Activated CD4-positive, alpha-beta T cell treated with anti-CD3 and anti-CD28 coated beads, Interleukin-2, Interleukin-4, amounts not matched to agents 100 ng/mL and 50 ng/mL, durations not matched to agents 16 hours and 8 hours (primary cell): ENCODE measurements at regions not wholly inside any gene's neighbourhood (a gene's known extent, or its start where the extent isn't known, plus 50 kb on each side); places are given as distances from the start of the nearest gene placed in this dataset.
"Not testable (repeated sequence)": the region's sequence is repeated elsewhere in the genome, so short reads cannot be mapped to it uniquely, and the experiment has no call there.

ENCODE experiments used
- DNase-seq: peaks from one replicate; pipeline ENCODE4 v3.0.0-alpha.2; 2020; ENCODE audit warnings: low spot score

DNA sequence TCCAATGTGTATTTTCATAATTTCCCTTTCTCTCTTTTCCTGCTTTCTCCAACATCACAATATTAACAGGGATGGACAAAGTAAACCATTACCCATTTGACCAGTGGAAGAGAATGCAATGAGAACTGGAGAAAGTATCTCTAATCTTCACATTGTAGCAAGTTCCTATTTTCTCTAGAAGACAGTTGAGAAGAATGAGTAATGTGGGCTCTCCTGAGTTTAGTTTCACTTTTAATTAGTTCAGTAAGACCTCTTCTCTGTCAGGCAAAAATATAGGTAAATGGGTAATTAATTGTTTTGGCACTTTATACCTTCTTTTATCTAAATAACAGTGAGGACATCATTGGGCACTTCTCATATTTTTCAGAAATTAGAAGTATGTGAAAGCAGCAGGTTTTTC is 602.0 kb downstream of the GLUD2 start:
- DNase-seq = no peak

DNA sequence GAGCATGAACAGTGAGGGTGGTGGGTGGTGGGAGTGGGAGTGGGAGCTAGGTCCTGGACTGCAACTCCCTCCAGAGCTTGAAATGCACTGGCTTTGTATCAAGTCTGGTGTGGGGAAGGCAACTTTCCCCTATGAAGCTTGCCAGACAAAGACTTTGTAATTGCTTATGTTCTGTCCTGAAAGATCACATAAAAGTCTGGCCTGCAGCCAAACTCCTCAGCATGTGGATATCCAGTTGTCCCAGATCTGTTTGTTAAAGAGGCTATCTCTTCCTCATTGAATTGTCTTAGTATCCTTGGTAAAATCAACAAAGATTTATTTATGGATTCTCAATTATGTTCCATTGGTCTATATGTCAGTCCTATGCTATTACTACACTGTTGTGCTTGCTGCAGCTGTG is 607.9 kb downstream of the GLUD2 start:
- no peak for DNase-seq

DNA sequence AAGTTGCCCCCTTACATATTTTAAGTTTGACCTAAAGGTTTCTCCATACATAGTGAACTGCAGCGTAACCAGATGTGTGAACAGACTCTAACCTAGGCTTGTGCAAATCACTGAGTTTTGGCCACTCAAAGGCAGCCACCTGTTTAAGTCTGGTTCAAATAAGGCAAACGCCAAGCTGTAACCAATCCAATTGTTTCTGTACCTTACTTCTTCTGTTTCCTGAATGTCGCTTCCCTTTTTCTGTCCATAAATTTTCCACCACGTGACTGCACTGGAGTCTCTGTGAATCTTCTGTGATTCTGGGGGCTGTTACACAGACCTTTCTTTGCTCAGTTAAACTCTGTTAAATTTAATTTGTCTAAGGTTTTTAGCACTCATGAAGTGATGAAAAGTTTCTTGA is 618.8 kb downstream of the GLUD2 start:
- DNase-seq = no peak

DNA sequence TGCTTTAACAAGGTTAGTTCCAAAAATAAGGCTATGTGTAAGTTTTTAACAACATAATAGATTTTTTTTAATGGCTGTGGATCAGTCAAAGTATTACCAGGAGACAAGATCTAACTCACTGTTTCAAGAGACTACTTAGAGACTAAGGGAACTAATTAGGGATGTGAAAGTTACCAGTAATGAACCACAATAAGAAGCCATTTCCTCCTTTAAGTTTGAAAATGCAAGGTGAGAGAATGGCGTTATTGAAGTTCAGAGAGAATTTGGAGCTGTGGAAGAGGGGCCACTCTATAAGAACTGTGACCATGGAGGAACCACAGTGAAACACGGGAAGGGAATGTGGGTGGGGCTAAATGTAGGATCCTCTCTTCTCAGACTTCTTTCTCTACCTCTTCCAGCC is 624.2 kb downstream of the GLUD2 start:
- DNase-seq = no peak

DNA sequence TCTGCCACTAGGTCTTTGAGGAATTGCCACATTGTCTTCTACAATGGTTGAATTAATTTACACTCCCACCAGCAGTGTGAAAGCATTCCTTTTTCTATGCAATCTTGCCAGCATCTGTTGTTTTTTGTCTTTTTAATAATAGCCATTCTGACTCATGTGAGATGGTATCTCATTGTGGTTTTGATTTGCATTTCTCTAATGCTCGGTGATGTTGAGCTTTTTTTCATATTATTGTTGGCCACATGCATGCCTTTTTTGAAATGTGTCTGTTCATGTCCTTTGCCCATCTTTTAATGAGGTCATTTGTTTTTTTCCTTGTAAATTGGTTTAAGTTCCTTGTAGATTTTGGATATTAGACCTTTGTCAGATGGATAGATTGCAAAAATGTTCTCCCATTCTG is 661.8 kb downstream of the GLUD2 start:
- DNase-seq = not testable (repeated sequence)

DNA sequence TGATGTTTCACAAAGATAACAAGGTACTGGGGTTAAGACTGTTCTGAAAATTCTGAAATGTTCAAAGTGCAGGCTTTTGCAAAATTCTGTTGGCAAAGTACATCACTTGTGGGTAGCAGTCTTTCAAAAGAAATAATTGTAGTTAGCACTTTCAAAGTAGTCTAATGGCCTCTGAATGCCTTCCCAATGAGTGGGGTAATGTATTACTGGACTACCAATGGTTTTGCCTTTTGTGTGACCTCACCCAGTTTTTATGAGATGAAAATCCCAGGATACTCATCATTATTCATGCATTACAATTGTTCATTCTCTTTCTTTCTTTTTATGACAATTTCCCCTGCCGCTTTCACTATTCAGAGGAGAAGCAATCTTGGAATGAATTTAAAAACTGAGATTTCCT is 686.1 kb downstream of the GLUD2 start:
- no peak for DNase-seq

DNA sequence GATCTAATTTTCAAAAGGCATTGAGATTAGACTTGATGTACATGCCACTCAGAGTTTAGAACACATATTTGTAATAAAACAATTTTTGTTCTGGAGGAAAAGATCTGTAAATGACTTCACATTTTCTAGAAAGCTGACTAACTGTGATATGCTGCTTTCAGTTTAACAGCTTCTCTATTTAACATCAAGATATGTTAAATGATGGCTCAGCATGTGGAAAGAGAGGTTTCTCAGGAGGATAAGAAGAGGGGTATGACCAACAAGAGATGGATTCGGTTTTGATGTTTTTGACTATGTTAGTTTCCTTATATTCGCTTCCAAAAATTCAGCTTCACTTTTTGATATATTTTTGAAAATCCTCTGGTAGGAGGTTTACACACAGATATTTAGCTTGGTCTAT is 698.7 kb downstream of the GLUD2 start:
- DNase-seq = no peak

DNA sequence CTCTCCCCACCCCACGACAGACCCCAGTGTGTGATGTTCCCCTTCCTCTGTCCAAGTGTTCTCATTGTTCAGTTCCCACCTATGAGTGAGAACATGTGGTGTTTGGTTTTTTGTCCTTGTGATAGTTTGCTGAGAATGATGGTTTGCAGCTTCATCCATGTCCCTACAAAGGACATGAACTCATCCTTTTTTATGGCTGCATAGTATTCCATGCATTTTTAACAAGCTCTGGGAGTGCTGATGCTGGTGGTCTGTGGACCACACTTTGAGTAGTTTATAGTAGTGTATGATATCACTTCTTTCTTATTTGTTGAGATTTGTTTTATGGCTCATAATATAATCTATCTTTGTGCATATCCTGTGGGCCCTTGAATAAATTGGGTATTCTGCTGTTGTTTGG is 706.2 kb downstream of the GLUD2 start:
- not testable (repeated sequence) for DNase-seq

DNA sequence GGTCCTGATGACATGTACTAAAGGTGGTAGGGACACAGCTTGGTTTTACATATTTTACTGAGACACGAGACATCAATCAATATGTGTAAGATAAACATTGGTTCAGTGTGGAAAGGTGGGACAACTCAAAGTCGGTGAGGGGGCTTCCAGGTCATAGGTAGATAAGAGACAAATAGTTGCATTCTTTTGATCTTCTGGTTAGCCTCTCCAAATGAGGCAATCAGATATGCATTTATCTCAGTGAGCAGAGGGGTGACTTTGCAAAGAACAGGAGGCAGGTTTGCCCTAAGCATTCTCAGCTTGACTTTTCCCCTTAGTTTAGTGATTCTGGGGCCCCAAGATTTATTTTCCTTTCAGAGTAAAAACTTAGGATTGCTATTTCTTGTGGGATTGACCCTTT is 706.9 kb downstream of the GLUD2 start:
- DNase-seq = no peak

DNA sequence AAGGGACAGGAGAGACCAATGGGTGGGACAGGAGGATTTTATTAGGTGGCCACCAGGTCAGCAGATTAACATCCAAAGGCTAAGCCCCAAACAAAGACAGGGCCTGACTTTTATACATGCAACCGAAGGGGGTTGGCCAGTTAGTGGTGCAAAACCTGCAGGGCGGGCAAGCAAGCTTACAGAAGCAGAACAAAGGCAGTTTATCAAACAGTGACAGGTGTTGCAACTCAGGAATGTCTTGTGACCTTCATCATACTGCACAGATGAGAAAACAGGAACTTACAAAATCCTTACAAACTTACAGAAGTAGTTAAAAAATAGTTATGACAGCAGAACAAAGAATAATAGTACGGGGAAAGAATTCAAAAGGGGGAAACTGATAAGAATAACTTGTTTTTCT is 708.1 kb downstream of the GLUD2 start:
- no peak for DNase-seq

DNA sequence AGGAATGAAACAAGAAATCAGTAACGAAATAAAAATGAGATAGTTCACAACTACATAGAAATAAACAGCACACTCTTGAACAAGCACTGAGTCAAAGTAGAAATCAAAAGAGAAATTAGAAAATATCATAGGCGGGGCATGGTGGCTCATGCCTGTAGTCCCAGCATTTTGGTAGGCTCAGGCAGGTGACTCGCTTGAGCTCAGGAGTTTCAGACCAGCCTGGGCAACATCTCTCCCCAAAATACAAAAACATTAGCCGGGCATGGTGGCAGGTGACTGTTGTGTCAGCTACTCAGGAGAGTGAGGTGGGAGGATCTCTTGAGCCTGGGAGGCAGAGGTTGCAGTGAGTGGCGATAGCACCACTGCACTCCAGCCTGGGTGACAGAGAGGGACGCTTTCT is 714.4 kb downstream of the GLUD2 start:
- no peak for DNase-seq

DNA sequence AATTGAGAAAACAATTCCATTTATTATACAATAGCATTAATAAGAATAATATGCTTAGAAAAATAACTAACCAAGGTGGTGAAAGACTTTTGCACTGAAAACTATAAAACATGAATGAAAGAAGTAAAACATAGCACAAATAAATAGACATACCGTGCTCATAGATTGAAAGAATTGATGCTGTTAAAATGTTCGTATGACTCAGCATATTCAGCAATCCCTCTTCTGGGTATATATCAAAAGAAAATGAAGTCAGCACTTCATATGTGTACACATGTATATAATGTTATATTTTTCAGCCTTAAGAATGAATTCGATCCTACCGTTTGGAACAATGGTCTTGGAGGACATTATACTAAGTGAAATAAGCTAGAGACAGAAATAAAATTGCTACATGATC is 716.3 kb downstream of the GLUD2 start:
- no peak for DNase-seq

DNA sequence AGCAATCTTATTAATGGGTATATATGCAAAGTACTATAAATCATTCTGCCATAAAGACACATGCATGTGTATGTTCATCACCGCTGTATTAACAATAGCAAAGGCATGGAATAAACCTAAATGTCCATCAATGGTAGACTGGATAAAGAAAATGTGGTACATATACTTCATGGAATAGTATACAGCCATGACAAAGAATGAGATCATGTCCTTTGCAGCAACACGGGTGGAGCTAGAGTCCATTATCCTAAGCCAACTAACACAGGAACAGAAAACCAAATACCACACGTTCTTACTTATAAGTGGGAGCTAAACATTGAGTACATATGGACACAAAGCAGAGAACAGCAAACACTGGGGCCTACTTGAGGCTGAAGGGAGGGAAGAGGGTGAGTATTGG is 720.8 kb downstream of the GLUD2 start:
- not testable (repeated sequence) for DNase-seq

DNA sequence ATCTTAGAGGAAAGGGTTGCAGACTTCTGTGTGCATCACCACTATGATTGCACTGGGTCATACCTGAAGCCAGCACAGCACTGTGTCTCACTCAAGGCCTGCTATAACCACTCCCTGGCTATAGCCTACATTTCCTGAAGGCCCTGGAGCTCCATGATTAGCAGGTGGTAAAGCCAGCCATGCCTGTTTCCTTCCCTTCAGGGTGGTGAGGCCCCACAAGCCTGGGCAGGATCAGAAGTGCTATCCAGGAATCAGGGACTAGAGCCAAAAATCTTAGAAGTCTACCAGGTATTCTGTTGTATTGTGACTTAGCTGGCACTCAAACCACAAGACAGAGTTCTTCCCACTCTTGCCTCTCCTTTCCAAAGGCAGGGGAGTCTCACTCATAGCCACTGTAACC is 734.6 kb downstream of the GLUD2 start:
- DNase-seq = no peak

DNA sequence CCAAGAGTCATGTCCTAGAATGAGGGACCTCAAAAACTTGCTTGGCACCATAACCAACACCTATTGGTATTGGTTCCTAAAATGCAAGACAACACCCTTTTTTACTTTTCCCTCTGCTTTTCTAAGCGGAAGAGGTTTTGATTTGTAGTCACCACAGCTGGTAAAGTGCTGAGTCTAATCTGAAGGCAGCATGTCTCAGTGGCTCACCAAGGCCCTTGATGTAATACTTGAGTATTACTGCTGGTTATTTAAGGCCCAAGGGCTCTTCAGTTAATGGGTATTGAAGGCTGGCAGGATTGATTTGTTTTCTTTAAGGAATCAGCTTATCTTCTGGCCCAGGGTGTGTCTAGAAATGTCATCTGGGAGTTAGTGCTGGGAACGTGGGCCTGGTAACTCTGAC is 735.1 kb downstream of the GLUD2 start:
- DNase-seq = no peak

DNA sequence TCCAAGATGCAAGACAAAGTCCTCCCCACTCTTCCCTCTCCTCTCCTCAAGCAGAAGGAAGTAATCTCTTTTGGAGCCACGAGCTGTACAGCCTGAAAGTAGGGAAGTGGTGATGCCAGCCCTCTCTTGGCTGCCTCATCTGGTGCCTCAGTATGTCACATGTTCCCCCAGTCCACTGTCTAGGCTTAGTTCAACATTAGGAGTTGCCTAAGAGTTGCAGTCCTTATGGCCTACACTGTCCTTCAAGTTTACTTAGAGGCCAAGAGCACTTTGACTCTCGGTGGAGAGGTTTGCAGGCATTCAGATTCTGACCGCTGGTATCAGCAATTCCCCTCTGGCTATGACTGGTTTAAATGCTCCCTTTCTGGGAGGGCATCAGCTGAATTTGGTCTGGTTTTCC is 735.6 kb downstream of the GLUD2 start:
- no peak for DNase-seq

DNA sequence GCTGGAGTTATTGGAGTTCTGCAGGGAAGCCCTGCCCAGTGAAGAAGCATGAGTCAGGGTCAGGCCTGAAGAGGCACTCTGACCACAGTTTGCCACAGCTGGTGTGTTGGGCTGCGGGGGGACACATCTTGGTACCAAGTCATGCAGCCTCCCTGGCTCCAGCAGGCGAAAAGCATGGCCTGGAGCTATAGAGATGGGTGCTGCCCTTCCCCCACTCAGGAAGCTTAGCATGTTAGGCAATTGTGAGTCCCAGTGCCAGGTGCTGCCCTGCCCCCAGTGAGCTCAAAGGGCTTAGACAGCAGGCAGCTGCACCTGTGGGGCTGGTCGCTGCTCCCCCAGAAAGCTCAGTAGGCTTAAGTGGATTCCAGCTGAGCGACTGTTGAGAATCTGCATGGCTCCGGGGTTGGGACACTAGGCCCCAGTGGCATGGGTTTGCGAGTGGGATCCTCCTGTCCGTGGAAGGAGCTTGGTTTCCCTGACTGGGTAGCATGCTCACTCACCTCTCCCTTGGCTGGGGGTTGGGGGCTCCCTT is 755.5 kb downstream of the GLUD2 start:
- no peak for DNase-seq

DNA sequence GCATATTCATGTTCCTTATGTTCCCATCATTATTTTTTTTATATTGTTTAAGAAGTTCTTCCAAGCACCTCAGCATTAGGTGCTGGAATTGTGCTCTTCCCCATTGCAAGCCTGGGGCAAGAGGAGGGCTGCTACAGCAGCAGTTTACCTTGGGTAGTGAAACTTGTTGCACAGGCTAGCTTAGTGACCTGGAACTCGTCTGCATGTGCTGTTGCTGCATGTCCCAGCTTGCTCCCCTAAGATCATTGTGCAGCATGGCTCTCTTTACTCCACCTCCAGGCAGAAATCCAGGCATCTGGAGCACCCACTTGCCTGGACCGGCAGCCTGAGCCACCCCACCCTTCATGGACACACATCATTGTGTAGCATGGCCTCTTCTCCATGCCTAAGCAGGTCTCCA is 776.0 kb downstream of the GLUD2 start:
- DNase-seq = no peak

DNA sequence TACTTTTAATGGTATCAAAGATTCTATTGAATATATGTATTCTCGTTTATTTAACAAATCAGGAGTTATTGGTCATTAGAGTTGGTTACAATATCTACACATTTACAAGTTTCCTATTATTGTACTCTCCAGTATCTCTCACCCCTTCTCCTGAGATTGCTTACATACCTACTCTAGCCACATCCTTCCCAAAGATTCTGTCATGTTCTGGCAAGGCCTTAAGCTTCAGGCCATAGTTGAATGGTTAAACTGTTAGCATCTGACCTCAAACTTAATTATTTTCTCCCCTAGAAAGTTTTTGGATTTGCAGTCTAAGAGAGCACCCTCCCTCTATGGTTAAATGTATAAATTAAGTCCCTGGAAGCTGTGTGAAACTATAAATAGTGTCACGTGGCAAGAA is 784.2 kb downstream of the GLUD2 start:
- DNase-seq = no peak

DNA sequence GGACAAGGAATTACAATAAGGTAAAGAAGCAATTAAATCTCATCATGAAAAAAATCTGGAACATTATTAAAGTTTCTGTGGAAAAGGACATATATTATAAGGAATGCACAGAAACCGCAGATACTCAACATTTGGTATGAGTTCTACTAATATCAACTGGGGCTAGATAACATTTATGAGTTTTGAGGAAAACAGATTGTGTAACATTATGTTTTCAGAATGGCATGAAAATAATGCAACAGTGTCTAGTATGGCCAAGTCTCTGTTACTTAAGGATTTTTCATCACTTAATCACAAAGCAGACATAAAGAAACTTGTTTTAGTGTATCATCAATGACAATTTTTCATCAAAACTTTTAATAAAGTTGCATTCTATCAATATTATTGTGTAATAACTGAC is 785.0 kb downstream of the GLUD2 start:
- no peak for DNase-seq

DNA sequence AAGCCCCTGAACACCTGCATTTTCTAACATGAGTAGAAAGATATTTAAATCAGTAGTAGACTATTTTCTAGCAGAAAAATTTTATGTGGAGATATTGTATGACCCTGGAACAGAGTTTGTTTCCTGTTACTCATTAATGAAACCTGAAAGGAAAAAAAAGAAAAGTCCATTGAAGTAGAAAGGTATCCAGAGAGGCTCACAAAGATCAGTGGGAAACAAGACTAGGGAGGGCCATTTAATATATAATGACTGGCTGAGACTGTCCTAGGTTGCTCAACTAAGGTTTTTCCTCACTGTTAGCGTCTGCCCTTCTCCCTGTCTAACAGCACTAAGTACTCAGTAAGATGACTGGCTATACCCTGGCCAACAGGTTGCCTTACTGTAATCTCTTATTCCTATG is 788.6 kb downstream of the GLUD2 start:
- DNase-seq = no peak

DNA sequence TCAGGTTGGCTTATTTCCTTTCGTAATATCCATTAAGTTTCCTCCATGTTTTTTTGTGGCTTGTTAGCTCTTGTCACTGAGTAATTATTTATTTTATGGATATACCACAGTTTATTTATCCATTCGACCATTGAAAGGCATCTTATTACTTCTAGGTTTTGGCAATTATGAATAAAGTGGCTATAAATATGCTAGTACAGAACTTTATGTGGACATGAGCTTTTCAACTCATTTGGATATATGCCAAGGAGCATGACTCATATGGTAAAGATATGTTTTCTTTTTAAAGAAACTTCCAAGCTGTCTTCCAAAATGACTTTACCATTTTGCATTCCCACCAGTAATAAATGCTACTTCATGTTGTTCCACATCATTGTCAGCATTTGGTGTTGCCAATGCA is 803.6 kb downstream of the GLUD2 start:
- no peak for DNase-seq

DNA sequence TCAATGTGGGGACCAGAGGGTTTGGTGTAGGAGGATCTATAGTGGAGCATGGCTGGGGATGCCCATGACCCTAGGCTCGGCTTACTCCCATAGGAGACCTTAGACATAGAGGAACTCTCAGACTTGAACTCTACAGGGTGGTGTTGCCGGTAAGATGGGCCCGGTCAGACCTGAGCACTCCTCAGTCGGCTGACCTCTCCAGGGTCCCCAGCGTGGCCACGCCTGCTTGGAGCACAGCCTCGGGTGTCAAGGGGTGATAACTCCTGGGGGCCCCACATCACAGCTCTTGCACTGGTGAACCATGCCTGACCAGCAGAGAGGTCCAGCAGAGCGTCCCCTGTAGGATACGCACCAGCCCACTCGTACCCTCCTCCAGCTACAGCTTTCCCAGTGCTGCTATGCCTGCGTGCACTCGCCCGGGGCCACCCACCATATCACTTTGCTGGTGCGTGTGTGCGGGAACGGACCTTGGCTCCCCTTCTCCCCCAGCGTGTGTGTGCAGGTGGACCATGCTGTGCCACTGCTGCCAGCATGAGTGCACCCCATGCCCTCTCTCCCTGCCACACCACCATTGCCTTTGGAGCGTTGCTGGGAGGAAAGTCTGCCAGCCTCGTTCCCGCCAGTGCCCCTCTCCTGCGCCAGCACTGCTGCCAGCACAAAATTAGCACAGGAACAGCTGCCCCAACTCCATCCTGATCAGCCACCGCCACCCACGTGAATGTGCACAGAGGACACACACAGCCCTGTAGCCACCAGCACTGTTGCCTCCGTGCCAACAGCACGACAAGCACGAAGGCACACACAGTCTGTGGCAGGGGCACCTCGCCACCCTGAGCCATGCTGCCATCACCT is 806.6 kb downstream of the GLUD2 start:
- DNase-seq = no peak

DNA sequence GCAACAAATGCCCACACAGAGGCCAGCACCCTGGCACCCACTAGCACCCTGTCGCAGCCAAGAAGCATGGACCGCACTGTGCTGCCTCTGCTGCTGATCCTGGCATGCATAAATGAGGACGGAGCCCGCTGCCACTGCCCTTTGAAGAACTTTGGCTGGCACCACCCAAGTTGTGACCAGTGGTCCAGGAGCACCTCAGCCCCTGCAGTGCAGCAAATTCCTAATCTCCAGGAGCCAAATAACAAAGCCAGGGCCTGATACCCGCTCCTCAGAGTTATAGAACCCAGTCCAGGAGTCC is 807.2 kb downstream of the GLUD2 start:
- no peak for DNase-seq
